ENCODE measurements at regions not wholly inside any gene's neighbourhood (a gene's known extent, or its start where the extent isn't known, plus 50 kb on each side); places are given as distances from the start of the nearest gene placed in this dataset.

- no peak for DNase-seq (ENCODE audit: low read depth in 3 of 3)
These were observed 500.1 kb downstream of the BRD1 start for GRCh38 chr22:49327411-49328117.

- no peak for DNase-seq (ENCODE audit: low read depth in 3 of 3)
These were observed 501.1 kb downstream of the BRD1 start for GRCh38 chr22:49326558-49326957.

- no peak for DNase-seq (ENCODE audit: low read depth in 3 of 3)
These were observed 501.9 kb downstream of the BRD1 start for GRCh38 chr22:49325531-49326395.

- DNase-seq (ENCODE audit: low read depth in 3 of 3) = no peak
These were observed 502.9 kb downstream of the BRD1 start for GRCh38 chr22:49324527-49325491.

GRCh38 chr22:49323751-49324415 lies 503.8 kb downstream of the BRD1 start:
- no peak for DNase-seq (ENCODE audit: low read depth in 3 of 3)

DNA sequence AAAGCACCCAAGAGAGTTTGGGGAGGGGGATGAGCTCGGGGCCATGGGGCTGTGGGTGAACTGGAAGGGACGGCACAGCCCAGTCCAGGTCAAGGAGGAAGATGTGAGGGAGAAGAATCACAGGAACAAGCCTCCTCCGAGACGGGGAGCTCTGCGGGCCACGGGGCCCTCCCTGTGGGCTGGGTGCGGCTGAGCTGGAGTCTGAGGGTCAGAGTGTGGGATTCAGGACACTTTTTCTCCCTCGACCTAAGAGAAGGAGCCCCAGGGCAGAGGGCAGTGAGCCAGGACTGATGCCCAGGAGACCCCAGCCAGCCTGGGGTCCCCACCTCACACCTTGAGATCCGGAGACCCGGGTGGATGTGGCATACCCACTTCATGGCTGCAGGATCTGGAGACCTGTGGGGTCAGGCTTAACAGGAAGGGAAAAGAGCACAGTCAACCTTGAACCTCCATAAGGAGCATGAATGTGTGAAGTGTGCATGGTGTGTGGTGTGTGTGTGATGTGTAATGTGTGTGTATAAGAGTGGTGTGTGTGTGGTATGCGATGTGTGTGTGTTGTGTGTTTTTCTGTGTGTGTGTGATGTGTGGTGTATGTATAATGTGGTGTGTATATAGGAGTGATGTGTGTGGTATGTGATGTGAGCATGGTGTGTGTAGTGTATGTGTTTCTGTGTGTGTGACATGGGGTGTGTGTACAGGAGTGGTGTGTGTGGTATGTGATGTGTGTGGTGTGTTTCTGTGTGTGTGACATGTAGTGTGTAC lies 504.6 kb downstream of the BRD1 start:
- no peak for DNase-seq (ENCODE audit: low read depth in 3 of 3)

DNA sequence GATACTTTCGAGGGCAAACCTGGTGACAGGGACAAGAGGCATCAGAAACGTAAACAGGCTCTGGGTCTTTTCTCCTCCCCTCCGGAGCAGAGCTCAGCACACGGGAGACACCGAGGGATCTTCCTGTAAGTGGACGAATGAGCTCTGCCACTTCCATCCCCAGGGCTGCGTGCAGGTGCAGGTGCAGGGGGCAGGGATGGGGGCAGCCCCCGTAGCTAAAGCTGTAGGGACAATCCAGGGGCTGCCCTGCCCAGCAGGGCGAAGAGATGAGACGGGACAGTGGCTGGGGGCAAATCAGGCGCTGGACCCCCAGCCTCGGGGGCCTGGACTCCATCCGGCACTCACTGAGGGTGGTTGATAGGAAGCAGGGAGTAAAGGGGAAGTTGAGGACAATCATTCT lies 505.4 kb downstream of the BRD1 start:
- no peak for DNase-seq (ENCODE audit: low read depth in 3 of 3)

- DNase-seq (ENCODE audit: low read depth in 3 of 3) = no peak
These were observed 506.1 kb downstream of the BRD1 start for GRCh38 chr22:49321477-49322055.

GRCh38 chr22:49320714-49321476 lies 506.8 kb downstream of the BRD1 start:
- no peak for DNase-seq (ENCODE audit: low read depth in 3 of 3)

DNA sequence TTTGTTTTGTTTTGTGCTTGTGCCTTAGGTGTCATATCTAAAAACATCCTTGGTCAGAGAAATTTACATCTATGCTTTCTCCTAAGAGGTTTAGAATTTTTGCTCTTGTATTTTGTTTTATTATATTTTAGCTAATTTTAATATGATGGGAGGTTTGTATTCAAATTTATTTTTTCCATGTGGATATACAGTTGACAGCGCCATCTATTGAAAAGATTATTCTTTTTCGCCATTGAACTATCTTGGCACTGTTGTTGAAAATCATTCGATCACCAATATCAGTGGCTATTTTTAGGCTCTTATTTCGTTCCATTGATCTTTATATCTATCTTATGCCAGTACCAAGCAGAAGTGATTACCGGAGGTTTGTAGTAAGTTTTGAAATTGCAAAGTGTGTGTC lies 510.3 kb downstream of the BRD1 start:
- DNase-seq (ENCODE audit: low read depth in 3 of 3) = no peak

DNA sequence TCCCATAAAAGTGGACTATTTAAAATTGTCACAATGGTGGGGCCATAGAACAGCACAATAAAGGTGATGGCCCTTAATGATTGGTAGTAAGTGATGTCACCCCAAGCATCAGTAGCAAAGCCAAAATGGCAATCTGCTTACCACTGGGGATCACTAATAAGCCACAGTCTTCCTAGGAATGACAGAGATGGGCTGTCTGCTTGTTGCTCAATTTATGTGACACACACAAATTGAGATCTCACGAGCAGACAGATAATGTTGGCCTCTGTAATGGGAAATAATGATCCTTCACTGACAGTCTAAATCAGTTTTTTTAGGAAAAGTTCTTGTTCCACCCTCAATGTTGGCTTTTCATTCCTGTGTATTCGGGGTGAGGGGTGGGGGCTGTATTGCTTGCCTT lies 515.1 kb downstream of the BRD1 start:
- DNase-seq (ENCODE audit: low read depth in 3 of 3) = no peak

DNA sequence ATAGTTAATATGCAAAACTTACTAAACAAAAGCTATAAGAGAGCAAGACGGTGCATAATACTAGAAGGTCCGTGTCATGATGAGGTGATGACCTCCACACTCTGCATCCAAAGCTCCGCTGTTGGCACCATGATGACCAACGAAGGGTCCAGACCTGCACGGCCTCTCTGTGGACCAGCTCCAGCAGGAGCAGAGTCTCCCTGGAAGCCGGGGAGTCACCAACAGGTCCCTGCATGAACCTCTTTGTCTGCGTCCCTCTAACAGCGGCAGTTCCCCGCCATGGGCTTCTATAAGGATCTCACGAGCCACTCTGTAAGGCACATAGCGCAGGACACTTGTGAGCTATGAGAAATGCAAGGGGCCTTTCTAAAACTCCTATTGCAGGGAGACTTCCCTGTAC lies 517.3 kb downstream of the BRD1 start:
- no peak for DNase-seq (ENCODE audit: low read depth in 3 of 3)

GRCh38 chr22:49308300-49308699 lies 519.4 kb downstream of the BRD1 start:
- DNase-seq (ENCODE audit: low read depth in 3 of 3) = no peak

DNA sequence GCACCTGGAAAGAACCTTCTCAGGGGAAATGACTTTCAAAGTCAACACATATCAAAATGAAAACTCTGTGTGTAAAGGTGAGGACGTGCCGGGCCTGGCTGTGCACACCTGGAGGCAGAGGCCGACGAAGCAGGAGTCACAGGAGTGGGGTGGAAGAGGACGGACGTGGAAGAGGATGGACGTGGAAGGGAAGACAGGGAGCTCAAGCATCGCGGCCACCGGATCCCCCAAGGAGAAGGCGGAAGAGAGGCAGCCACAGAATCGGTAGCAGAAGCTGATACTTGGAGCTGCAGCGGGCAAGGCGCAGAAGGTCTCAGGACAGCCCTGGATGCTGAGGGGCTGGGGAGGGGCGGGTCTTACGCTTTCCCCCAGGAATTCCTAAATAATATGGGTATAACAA lies 519.8 kb downstream of the BRD1 start:
- no peak for DNase-seq (ENCODE audit: low read depth in 3 of 3)

DNA sequence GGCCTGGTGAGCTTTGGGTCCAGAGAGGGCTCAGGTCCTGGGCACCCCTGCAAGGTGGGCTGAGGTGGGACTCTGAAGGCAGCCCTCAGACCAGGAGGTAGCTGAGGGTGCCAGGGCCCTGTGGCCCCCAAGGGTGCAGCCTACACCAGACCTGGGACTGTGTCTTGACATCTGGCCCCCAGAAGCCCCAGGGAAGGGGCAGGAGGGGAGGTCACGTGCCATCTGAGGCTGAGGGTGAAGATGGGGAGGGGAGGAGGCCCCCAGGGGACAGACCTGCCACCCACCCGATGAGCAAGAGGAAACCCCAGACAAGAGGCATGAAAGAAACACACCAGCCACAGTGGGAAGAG lies 520.2 kb downstream of the BRD1 start:
- no peak for DNase-seq (ENCODE audit: low read depth in 3 of 3)

- no peak for DNase-seq (ENCODE audit: low read depth in 3 of 3)
These were observed 520.8 kb downstream of the BRD1 start for GRCh38 chr22:49306632-49307480.

DNA sequence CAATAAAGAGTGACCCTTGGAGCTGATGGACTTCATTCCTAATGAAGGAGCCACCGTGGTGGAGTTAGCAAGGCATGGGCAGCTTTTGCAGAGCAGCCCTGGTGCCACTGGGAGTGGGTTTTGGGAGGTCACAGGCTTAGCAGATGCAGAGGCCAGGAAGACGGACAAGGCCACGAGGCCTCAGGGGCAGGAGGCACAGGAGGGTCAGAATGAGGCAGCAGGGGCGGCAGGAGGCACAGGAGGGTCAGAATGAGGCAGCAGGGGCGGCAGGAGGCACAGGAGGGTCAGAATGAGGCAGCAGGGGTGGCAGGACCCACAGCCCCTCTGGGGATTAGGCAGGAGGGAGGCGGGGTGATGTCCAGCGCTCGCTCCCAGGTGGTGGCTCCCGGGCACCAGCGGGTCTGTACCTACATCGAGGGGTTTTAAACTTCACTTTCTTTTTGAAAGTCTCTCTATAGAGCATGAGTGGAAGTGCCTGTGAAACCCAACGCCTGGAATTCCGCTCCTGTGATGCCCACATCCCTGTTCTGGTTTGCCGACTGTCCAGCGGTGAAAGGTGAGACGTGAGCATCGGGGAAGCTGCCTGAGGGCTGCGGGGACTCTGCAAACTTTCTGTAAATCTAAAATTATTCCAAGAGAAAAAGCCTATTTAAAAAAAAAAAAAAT lies 521.6 kb downstream of the BRD1 start:
- DNase-seq (ENCODE audit: low read depth in 3 of 3) = no peak
